Forelimb muscle (tissue), 1 donor: ENCODE measurements at regions not wholly inside any gene's neighbourhood (a gene's known extent, or its start where the extent isn't known, plus 50 kb on each side); places are given as distances from the start of the nearest gene placed in this dataset.
"Not testable (repeated sequence)": the region's sequence is repeated elsewhere in the genome, so short reads cannot be mapped to it uniquely, and the experiment has no call there.

ENCODE experiments used
- DNase-seq: peaks from one replicate; pipeline ENCODE4 v3.0.0-alpha.2; 2013; ENCODE audit warnings: low read depth

GRCh38 chr1:104309673-104310072 lies 560.0 kb downstream of the AMY1C start:
- DNase-seq, result no peak

GRCh38 chr1:104315823-104316222 lies 566.1 kb downstream of the AMY1C start:
- DNase-seq, result no peak

GRCh38 chr1:104322131-104322530 lies 572.4 kb downstream of the AMY1C start:
- no peak for DNase-seq

- DNase-seq, result no peak
Observed at GRCh38 chr1:104329278-104329677, 579.6 kb downstream of the AMY1C start.

- no peak for DNase-seq
Observed at GRCh38 chr1:104331763-104332162, 582.1 kb downstream of the AMY1C start.

- DNase-seq, result not testable (repeated sequence)
Observed at GRCh38 chr1:104337927-104338326, 588.2 kb downstream of the AMY1C start.

- DNase-seq, result no peak
Observed at GRCh38 chr1:104341944-104342343, 592.2 kb downstream of the AMY1C start.

GRCh38 chr1:104348277-104348676 lies 598.6 kb downstream of the AMY1C start:
- DNase-seq, result no peak

- no peak for DNase-seq
Observed at GRCh38 chr1:104353580-104353979, 603.9 kb downstream of the AMY1C start.

- DNase-seq, result no peak
Observed at GRCh38 chr1:104358086-104358485, 608.4 kb downstream of the AMY1C start.

GRCh38 chr1:104358621-104359020 lies 608.9 kb downstream of the AMY1C start:
- no peak for DNase-seq

- DNase-seq, result no peak
Observed at GRCh38 chr1:104378414-104378813, 628.7 kb downstream of the AMY1C start.

- DNase-seq, result no peak
Observed at GRCh38 chr1:104380003-104380402, 630.3 kb downstream of the AMY1C start.

- DNase-seq, result no peak
Observed at GRCh38 chr1:104387716-104388508, 638.2 kb downstream of the AMY1C start.

- no peak for DNase-seq
Observed at GRCh38 chr1:104392552-104392951, 642.9 kb downstream of the AMY1C start.

GRCh38 chr1:104402178-104402577 lies 652.5 kb downstream of the AMY1C start:
- DNase-seq, result no peak

GRCh38 chr1:104403883-104404282 lies 654.2 kb downstream of the AMY1C start:
- DNase-seq, result no peak

- DNase-seq, result no peak
Observed at GRCh38 chr1:104406728-104407127, 657.0 kb downstream of the AMY1C start.

- no peak for DNase-seq
Observed at GRCh38 chr1:104408268-104408667, 658.6 kb downstream of the AMY1C start.

GRCh38 chr1:104435255-104435654 lies 685.6 kb downstream of the AMY1C start:
- no peak for DNase-seq

GRCh38 chr1:104440011-104440410 lies 690.3 kb downstream of the AMY1C start:
- DNase-seq, result no peak

- DNase-seq, result no peak
Observed at GRCh38 chr1:104456724-104457123, 707.0 kb downstream of the AMY1C start.

- no peak for DNase-seq
Observed at GRCh38 chr1:104459886-104460285, 710.2 kb downstream of the AMY1C start.

GRCh38 chr1:104460880-104461279 lies 711.2 kb downstream of the AMY1C start:
- no peak for DNase-seq
